OCI-LY1 (cell line): ENCODE measurements at regions not wholly inside any gene's neighbourhood (a gene's known extent, or its start where the extent isn't known, plus 50 kb on each side); places are given as distances from the start of the nearest gene placed in this dataset.

ENCODE experiments used
- CTCF ChIP-seq: fragments of 200-600 bp; sonication (generic), shearing (Covaris generic); IDR thresholded peaks from 2 replicates; pipeline ENCODE4 v1.5.1; 2017; ENCODE audit warnings: mild to moderate bottlenecking, antibody characterized with exemption, low read length, moderate library complexity, mixed read lengths
- EZH2 ChIP-seq: fragments of 200-600 bp; sonication (generic), shearing (Covaris generic); IDR thresholded peaks from 2 replicates; pipeline ENCODE4 v1.8.0; 2017; ENCODE audit warnings: borderline replicate concordance, mixed run types, mild to moderate bottlenecking, antibody characterized with exemption, low read length, moderate library complexity, mixed read lengths

- TF ChIP-seq CTCF (no peak), EZH2 (no peak)
Observed at GRCh38 chr21:14616380-14617039, 70.4 kb upstream of the SAMSN1 start.
